HFFc6 (cell line): ENCODE measurements at regions not wholly inside any gene's neighbourhood (a gene's known extent, or its start where the extent isn't known, plus 50 kb on each side); places are given as distances from the start of the nearest gene placed in this dataset.

Experiments
- DNase-seq: peaks from one replicate; pipeline ENCODE4 v3.0.0-alpha.2; 2018
- H3K27ac Mint-ChIP-seq: 2 replicates; pipeline ENCODE4 v1.8.0; 2020; ENCODE audit warnings: mild to moderate bottlenecking, mixed read lengths
- H3K27me3 Mint-ChIP-seq: 2 replicates; pipeline ENCODE4 v1.8.0; 2021; ENCODE audit warnings: mild to moderate bottlenecking, moderate library complexity, mixed read lengths; ENCODE audit not compliant: insufficient read depth
- H3K36me3 Mint-ChIP-seq: 2 replicates; pipeline ENCODE4 v1.8.0; 2021; ENCODE audit warnings: low read depth, mixed read lengths
- H3K4me1 Mint-ChIP-seq: 2 replicates; pipeline ENCODE4 v1.8.0; 2020; ENCODE audit warnings: low read depth, mixed read lengths
- H3K4me3 Mint-ChIP-seq: 2 replicates; pipeline ENCODE4 v1.8.0; 2020; ENCODE audit warnings: mild to moderate bottlenecking, moderate library complexity, mixed read lengths
- H3K9me3 Mint-ChIP-seq: 2 replicates; pipeline ENCODE4 v1.8.0; 2020; ENCODE audit warnings: mild to moderate bottlenecking, mixed read lengths
- TF ChIP-seq, protein P1 (sequence below): fragments of 200-600 bp; sonication (generic); IDR thresholded peaks from 2 replicates; pipeline ENCODE4 v1.5.0; 2021; ENCODE audit warnings: antibody characterized with exemption, mild to moderate bottlenecking

DNA sequence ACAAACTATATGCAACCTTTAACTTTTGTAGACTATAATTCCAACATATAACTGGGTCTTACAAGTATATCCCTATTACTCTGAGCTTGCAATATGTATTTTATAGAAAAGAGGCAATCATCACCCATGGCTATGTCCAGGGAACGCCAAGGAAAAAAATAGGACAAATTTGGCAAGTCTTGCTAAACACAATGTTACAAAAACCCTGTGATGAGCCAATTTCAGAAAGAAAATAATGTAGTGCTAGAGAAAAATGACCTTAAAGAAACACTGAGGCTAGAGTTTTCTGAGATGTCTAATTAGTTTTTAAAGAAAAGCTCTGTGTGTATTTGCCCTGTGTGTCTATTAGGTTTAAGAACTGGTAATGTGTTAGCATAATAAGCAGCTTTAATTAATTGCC is 68.0 kb upstream of the FREM2 start:
- Mint-ChIP-seq H3K4me3 (no peak overlapping the region), H3K27me3 (no peaks in the 10 kb centered on the region), H3K4me1 (no peaks in the 10 kb centered on the region), H3K36me3 (no peaks in the 10 kb centered on the region), H3K9me3 (peaks cover 5% of the 10 kb centered on the region; the same call in 1 of the 2 replicates), H3K27ac (no peak overlapping the region)
- DNase-seq: no peak
- TF ChIP-seq, protein P1, sequence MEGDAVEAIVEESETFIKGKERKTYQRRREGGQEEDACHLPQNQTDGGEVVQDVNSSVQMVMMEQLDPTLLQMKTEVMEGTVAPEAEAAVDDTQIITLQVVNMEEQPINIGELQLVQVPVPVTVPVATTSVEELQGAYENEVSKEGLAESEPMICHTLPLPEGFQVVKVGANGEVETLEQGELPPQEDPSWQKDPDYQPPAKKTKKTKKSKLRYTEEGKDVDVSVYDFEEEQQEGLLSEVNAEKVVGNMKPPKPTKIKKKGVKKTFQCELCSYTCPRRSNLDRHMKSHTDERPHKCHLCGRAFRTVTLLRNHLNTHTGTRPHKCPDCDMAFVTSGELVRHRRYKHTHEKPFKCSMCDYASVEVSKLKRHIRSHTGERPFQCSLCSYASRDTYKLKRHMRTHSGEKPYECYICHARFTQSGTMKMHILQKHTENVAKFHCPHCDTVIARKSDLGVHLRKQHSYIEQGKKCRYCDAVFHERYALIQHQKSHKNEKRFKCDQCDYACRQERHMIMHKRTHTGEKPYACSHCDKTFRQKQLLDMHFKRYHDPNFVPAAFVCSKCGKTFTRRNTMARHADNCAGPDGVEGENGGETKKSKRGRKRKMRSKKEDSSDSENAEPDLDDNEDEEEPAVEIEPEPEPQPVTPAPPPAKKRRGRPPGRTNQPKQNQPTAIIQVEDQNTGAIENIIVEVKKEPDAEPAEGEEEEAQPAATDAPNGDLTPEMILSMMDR: no peak

GRCh38 chr13:38620876-38621275 is 66.0 kb upstream of the FREM2 start:
- TF ChIP-seq, protein P1: no peak
- Mint-ChIP-seq H3K4me1 (no peaks in the 10 kb centered on the region), H3K4me3 (no peak overlapping the region), H3K27me3 (no peaks in the 10 kb centered on the region), H3K36me3 (no peaks in the 10 kb centered on the region), H3K9me3 (no peaks in the 10 kb centered on the region), H3K27ac (no peak overlapping the region)
- DNase-seq: no peak

GRCh38 chr13:38624822-38625221 is 62.1 kb upstream of the FREM2 start:
- Mint-ChIP-seq H3K4me1 (no peaks in the 10 kb centered on the region), H3K27ac (no peak overlapping the region), H3K9me3 (no peaks in the 10 kb centered on the region; the same call in 1 of the 2 replicates), H3K4me3 (no peak overlapping the region), H3K27me3 (no peaks in the 10 kb centered on the region), H3K36me3 (no peaks in the 10 kb centered on the region)
- TF ChIP-seq, protein P1: no peak
- DNase-seq: no peak

DNA sequence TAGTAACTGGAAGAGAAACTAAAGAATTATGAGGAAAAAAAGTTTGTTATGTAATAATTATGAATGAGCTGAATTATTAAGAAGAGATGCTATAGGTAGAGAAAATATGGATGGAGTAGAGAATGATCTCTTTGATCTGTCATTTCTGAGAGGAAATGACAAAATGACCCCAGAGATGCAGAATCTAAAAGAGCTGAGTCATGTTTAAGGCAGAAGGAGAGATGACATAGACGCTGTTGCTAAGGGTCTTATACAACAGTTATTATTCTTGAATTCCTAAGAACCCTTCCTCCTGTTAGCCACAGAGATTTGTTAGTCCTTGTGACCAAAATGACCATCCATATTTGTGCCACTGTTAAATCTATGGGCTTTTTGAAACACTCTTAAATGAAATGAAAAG is 58.3 kb upstream of the FREM2 start:
- no peak for DNase-seq
- H3K36me3 Mint-ChIP-seq: no peaks in the 10 kb centered on the region
- H3K27ac Mint-ChIP-seq: no peak overlapping the region
- TF ChIP-seq, protein P1: no peak
- no peaks in the 10 kb centered on the region for H3K27me3 Mint-ChIP-seq
- no peak overlapping the region for H3K4me3 Mint-ChIP-seq
- no peaks in the 10 kb centered on the region; the same call in 1 of the 2 replicates for H3K9me3 Mint-ChIP-seq
- no peaks in the 10 kb centered on the region for H3K4me1 Mint-ChIP-seq

- Mint-ChIP-seq H3K27ac (no peak overlapping the region), H3K9me3 (no peaks in the 10 kb centered on the region; the same call in 1 of the 2 replicates), H3K4me1 (no peaks in the 10 kb centered on the region), H3K4me3 (no peak overlapping the region), H3K27me3 (no peaks in the 10 kb centered on the region), H3K36me3 (no peaks in the 10 kb centered on the region)
- TF ChIP-seq, protein P1: no peak
- peak; percentile 6 for DNase-seq
Observed at GRCh38 chr13:38630780-38631179, 56.1 kb upstream of the FREM2 start.

- H3K27me3 Mint-ChIP-seq: no peaks in the 10 kb centered on the region
- no peak overlapping the region for H3K27ac Mint-ChIP-seq
- TF ChIP-seq, protein P1: no peak
- H3K36me3 Mint-ChIP-seq: no peaks in the 10 kb centered on the region
- DNase-seq: no peak
- no peaks in the 10 kb centered on the region; the same call in 1 of the 2 replicates for H3K9me3 Mint-ChIP-seq
- H3K4me1 Mint-ChIP-seq: no peaks in the 10 kb centered on the region
- no peak overlapping the region for H3K4me3 Mint-ChIP-seq
Observed at GRCh38 chr13:38635030-38635429, 51.8 kb upstream of the FREM2 start.
